ENCODE measurements at regions not wholly inside any gene's neighbourhood (a gene's known extent, or its start where the extent isn't known, plus 50 kb on each side); places are given as distances from the start of the nearest gene placed in this dataset.

- no peak overlapping the region for H3K4me3 Mint-ChIP-seq
- Histone ChIP-seq H3K79me2 (ENCODE audit: insufficient read depth, low read length) (no peaks in the 10 kb centered on the region), H3K27ac (ENCODE audit: low read depth in 1 of 2, low read length in 2 of 2) (no peak overlapping the region), H3K9ac (ENCODE audit: insufficient read depth, low read length, poor library complexity, severe bottlenecking) (no peak overlapping the region), H3K4me2 (replicated peaks; ENCODE audit: extremely low read depth, low read length, poor library complexity, severe bottlenecking) (no peak overlapping the region), H3K4me3 (replicated peaks in 1 of 3; ENCODE audit: low read depth in 2 of 3, low read length in 3 of 3) (no peak overlapping the region), H2AFZ (ENCODE audit: insufficient read depth, low read depth, low read length, poor library complexity, severe bottlenecking) (no peak overlapping the region), H4K20me1 (ENCODE audit: insufficient read depth, low read length) (no peaks in the 10 kb centered on the region), H3K36me3 (replicated peaks in 1 of 2; ENCODE audit: control insufficient read depth in 1 of 2, insufficient read depth in 2 of 2, low read length in 2 of 2) (no peaks in the 10 kb centered on the region), H3K9me3 (replicated peaks in 1 of 2; ENCODE audit: control insufficient read depth in 1 of 2, insufficient read depth in 1 of 2, low read length in 2 of 2) (no peaks in the 10 kb centered on the region), H3K27me3 (ENCODE audit: control insufficient read depth in 2 of 2, insufficient read depth in 2 of 2, low read length in 2 of 2) (no peaks in the 10 kb centered on the region), H3K4me1 (ENCODE audit: control insufficient read depth in 1 of 2, insufficient read depth in 2 of 2, low read length in 2 of 2) (peaks cover 5 to 6% of the 10 kb centered on the region in 2 donors)
- no peak for TF ChIP-seq CTCF (IDR thresholded peaks at IDR 0.05)
- H3K36me3 Mint-ChIP-seq = no peaks in the 10 kb centered on the region
- H3K27me3 Mint-ChIP-seq (ENCODE audit: low read depth in 3 of 3) = peaks cover 6 to 16% (median 8%) of the 10 kb centered on the region in 3 donors
- H3K27ac Mint-ChIP-seq = no peak overlapping the region
- peaks cover 12% of the 10 kb centered on the region for H3K4me1 Mint-ChIP-seq
- peaks cover 0 to 5% (median 0%) of the 10 kb centered on the region in 7 donors for H3K9me3 Mint-ChIP-seq
- intact Hi-C loops (cut with micrococcal nuclease) = no loop called here
- DNase-seq = no peak
- WGBS (ENCODE audit: insufficient coverage) = 88% methylated on average over 31 of the region's 33 CpGs
These were observed 115.7 kb downstream of the GYPC start for GRCh38 chr2:126771501-126772195.

- WGBS (ENCODE audit: insufficient coverage) = 94% methylated on average over 3 of the region's 6 CpGs
- Histone ChIP-seq H3K79me2 (ENCODE audit: insufficient read depth, low read length) (no peaks in the 10 kb centered on the region), H3K27me3 (ENCODE audit: control insufficient read depth in 2 of 2, insufficient read depth in 2 of 2, low read length in 2 of 2) (no peaks in the 10 kb centered on the region), H4K20me1 (ENCODE audit: insufficient read depth, low read length) (no peaks in the 10 kb centered on the region), H3K4me2 (replicated peaks; ENCODE audit: extremely low read depth, low read length, poor library complexity, severe bottlenecking) (no peak overlapping the region), H2AFZ (ENCODE audit: insufficient read depth, low read depth, low read length, poor library complexity, severe bottlenecking) (no peak overlapping the region), H3K4me3 (replicated peaks in 1 of 3; ENCODE audit: low read depth in 2 of 3, low read length in 3 of 3) (no peak overlapping the region), H3K36me3 (replicated peaks in 1 of 2; ENCODE audit: control insufficient read depth in 1 of 2, insufficient read depth in 2 of 2, low read length in 2 of 2) (no peaks in the 10 kb centered on the region), H3K9me3 (replicated peaks in 1 of 2; ENCODE audit: control insufficient read depth in 1 of 2, insufficient read depth in 1 of 2, low read length in 2 of 2) (no peaks in the 10 kb centered on the region), H3K9ac (ENCODE audit: insufficient read depth, low read length, poor library complexity, severe bottlenecking) (no peak overlapping the region), H3K4me1 (ENCODE audit: control insufficient read depth in 1 of 2, insufficient read depth in 2 of 2, low read length in 2 of 2) (peaks cover 9 to 15% of the 10 kb centered on the region in 2 donors), H3K27ac (ENCODE audit: low read depth in 1 of 2, low read length in 2 of 2) (no peak overlapping the region)
- intact Hi-C loops (cut with micrococcal nuclease) = no loop called here
- H3K27ac Mint-ChIP-seq = no peak overlapping the region
- no peak for DNase-seq
- peaks cover 4 to 13% (median 8%) of the 10 kb centered on the region in 3 donors for H3K27me3 Mint-ChIP-seq (ENCODE audit: low read depth in 3 of 3)
- peaks cover 20% of the 10 kb centered on the region for H3K4me1 Mint-ChIP-seq
- no peaks in the 10 kb centered on the region for H3K36me3 Mint-ChIP-seq
- peaks cover 0 to 3% (median 0%) of the 10 kb centered on the region in 7 donors for H3K9me3 Mint-ChIP-seq
- TF ChIP-seq CTCF (IDR thresholded peaks at IDR 0.05) = no peak
- H3K4me3 Mint-ChIP-seq = no peak overlapping the region
These were observed 118.3 kb downstream of the GYPC start for GRCh38 chr2:126774290-126774689.
